OCI-LY1 (cell line): ENCODE measurements at regions not wholly inside any gene's neighbourhood (a gene's known extent, or its start where the extent isn't known, plus 50 kb on each side); places are given as distances from the start of the nearest gene placed in this dataset.

ENCODE experiments used
- H2AFZ ChIP-seq: fragments of 200-600 bp; sonication (generic), shearing (Covaris generic); 2 replicates; pipeline ENCODE4 v1.6.0; 2014; ENCODE audit warnings: antibody characterized with exemption, mild to moderate bottlenecking, low read length
- H3F3A ChIP-seq: fragments of 200-600 bp; sonication (generic), shearing (Covaris generic); 2 replicates; pipeline ENCODE4 v1.6.0; 2014; ENCODE audit warnings: mild to moderate bottlenecking, antibody characterized with exemption, low read length, moderate library complexity; ENCODE audit not compliant: insufficient read depth
- H3K27ac ChIP-seq: fragments of 200-600 bp; sonication (generic); 2 replicates; pipeline ENCODE4 v1.5.1; 2014; ENCODE audit warnings: low read length, mixed run types, mild to moderate bottlenecking, low read depth; ENCODE audit not compliant: poor library complexity, severe bottlenecking
- H3K27me3 ChIP-seq: fragments of 200-600 bp; sonication (generic); 2 replicates; pipeline ENCODE4 v1.6.0; 2014; ENCODE audit warnings: antibody characterized with exemption, mild to moderate bottlenecking, low read length, moderate library complexity; ENCODE audit not compliant: insufficient read depth
- H3K36me3 ChIP-seq: fragments of 200-600 bp; sonication (generic); 2 replicates; pipeline ENCODE4 v1.6.1; 2014; ENCODE audit warnings: mild to moderate bottlenecking, antibody characterized with exemption, low read length, moderate library complexity, mixed read lengths; ENCODE audit not compliant: insufficient read depth
- H3K4me1 ChIP-seq: fragments of 200-600 bp; sonication (generic); 2 replicates; pipeline ENCODE4 v1.5.1; 2014; ENCODE audit warnings: mild to moderate bottlenecking, low read length, moderate library complexity; ENCODE audit not compliant: insufficient read depth, severe bottlenecking
- H3K4me2 ChIP-seq: fragments of 200-600 bp; sonication (generic), shearing (Covaris generic); 2 replicates; pipeline ENCODE4 v1.6.1; 2014; ENCODE audit warnings: low read length
- H3K4me3 ChIP-seq: fragments of 200-600 bp; sonication (generic); 2 replicates; pipeline ENCODE4 v1.5.1; 2014; ENCODE audit warnings: low read length, low read depth, mild to moderate bottlenecking, mixed read lengths; ENCODE audit not compliant: poor library complexity, severe bottlenecking
- H3K79me2 ChIP-seq: fragments of 200-600 bp; shearing (Covaris generic); 2 replicates; pipeline ENCODE4 v1.6.1; 2016; ENCODE audit warnings: mixed run types, low read length, mixed read lengths; ENCODE audit not compliant: insufficient read depth
- H3K9ac ChIP-seq: fragments of 200-600 bp; sonication (generic), shearing (Covaris generic); 2 replicates; pipeline ENCODE4 v1.6.1; 2014; ENCODE audit warnings: mild to moderate bottlenecking, low read length, mixed read lengths
- H3K9me2 ChIP-seq: fragments of 200-600 bp; sonication (generic), shearing (Covaris generic); 2 replicates; pipeline ENCODE4 v1.6.1; 2014; ENCODE audit warnings: low read depth, mild to moderate bottlenecking, low read length, mixed read lengths
- H3K9me3 ChIP-seq: fragments of 200-600 bp; shearing (Covaris generic); 2 replicates; pipeline ENCODE4 v1.6.1; 2014; ENCODE audit warnings: low read length, mixed read lengths
- H4K20me1 ChIP-seq: fragments of 200-600 bp; sonication (generic), shearing (Covaris generic); 2 replicates; pipeline ENCODE4 v1.6.0; 2016; ENCODE audit warnings: mild to moderate bottlenecking, low read length; ENCODE audit not compliant: insufficient read depth
- CTCF ChIP-seq: fragments of 200-600 bp; sonication (generic), shearing (Covaris generic); IDR thresholded peaks from 2 replicates; pipeline ENCODE4 v1.5.1; 2017; ENCODE audit warnings: mild to moderate bottlenecking, antibody characterized with exemption, low read length, moderate library complexity, mixed read lengths
- EZH2 ChIP-seq: fragments of 200-600 bp; sonication (generic), shearing (Covaris generic); IDR thresholded peaks from 2 replicates; pipeline ENCODE4 v1.8.0; 2017; ENCODE audit warnings: borderline replicate concordance, mixed run types, mild to moderate bottlenecking, antibody characterized with exemption, low read length, moderate library complexity, mixed read lengths

DNA sequence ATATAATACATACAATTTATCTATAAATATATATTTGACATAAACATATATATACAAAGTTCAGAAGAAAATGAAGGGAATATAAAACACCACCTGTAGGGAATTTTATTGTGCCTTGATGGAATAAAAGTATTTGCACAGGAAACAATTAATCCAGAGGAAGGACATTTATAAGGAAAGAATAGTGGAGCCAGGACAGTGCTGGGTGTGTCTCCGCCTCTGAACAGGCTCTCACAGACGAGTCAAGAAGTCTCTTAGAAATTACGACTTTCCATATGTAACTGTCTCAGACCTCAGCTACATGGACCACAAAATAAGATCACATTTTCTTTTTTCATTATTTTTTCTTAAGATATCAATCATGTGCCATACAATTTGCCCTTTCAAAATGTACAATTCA lies 93.9 kb downstream of the TMEM114 start:
- no peak overlapping the region for H3K9ac ChIP-seq
- H2AFZ ChIP-seq: no peak overlapping the region
- H4K20me1 ChIP-seq: no peaks in the 10 kb centered on the region
- H3K4me2 ChIP-seq: no peak overlapping the region
- H3K27ac ChIP-seq: no peak overlapping the region
- H3K4me3 ChIP-seq: no peak overlapping the region
- H3K4me1 ChIP-seq: no peaks in the 10 kb centered on the region
- H3K9me2 ChIP-seq: no peaks in the 10 kb centered on the region
- H3K27me3 ChIP-seq: no peaks in the 10 kb centered on the region
- H3F3A ChIP-seq: no peaks in the 10 kb centered on the region
- no peak for TF ChIP-seq CTCF
- TF ChIP-seq EZH2: no peak
- H3K79me2 ChIP-seq: no peaks in the 10 kb centered on the region
- no peaks in the 10 kb centered on the region for H3K9me3 ChIP-seq
- no peaks in the 10 kb centered on the region for H3K36me3 ChIP-seq

- no peaks in the 10 kb centered on the region for H3K9me3 ChIP-seq
- H3K4me2 ChIP-seq: no peak overlapping the region
- H2AFZ ChIP-seq: no peak overlapping the region
- no peak overlapping the region for H3K27ac ChIP-seq
- H3K9ac ChIP-seq: no peak overlapping the region
- H4K20me1 ChIP-seq: no peaks in the 10 kb centered on the region
- no peaks in the 10 kb centered on the region for H3K36me3 ChIP-seq
- H3K4me1 ChIP-seq: no peaks in the 10 kb centered on the region
- H3K9me2 ChIP-seq: no peaks in the 10 kb centered on the region
- no peaks in the 10 kb centered on the region for H3F3A ChIP-seq
- no peak overlapping the region for H3K4me3 ChIP-seq
- no peaks in the 10 kb centered on the region for H3K27me3 ChIP-seq
- TF ChIP-seq CTCF (no peak), EZH2 (no peak)
- no peaks in the 10 kb centered on the region for H3K79me2 ChIP-seq
These were observed 96.3 kb downstream of the TMEM114 start for GRCh38 chr16:8493972-8494371.

GRCh38 chr16:8492690-8493089 lies 97.6 kb downstream of the TMEM114 start:
- H3K4me3 ChIP-seq: no peak overlapping the region
- H3K4me1 ChIP-seq: no peaks in the 10 kb centered on the region
- no peaks in the 10 kb centered on the region for H4K20me1 ChIP-seq
- H3K9ac ChIP-seq: no peak overlapping the region
- H3F3A ChIP-seq: no peaks in the 10 kb centered on the region
- H3K27me3 ChIP-seq: no peaks in the 10 kb centered on the region
- TF ChIP-seq EZH2 (no peak), CTCF (no peak)
- H3K9me3 ChIP-seq: no peaks in the 10 kb centered on the region
- H3K27ac ChIP-seq: no peak overlapping the region
- H3K4me2 ChIP-seq: no peak overlapping the region
- H3K36me3 ChIP-seq: no peaks in the 10 kb centered on the region
- no peaks in the 10 kb centered on the region for H3K9me2 ChIP-seq
- H2AFZ ChIP-seq: no peak overlapping the region
- H3K79me2 ChIP-seq: no peaks in the 10 kb centered on the region
